ENCODE measurements at regions not wholly inside any gene's neighbourhood (a gene's known extent, or its start where the extent isn't known, plus 50 kb on each side); places are given as distances from the start of the nearest gene placed in this dataset.
A peak's percentile ranks its signal among the peaks of the same experiment; 100 is the strongest.

- DNase-seq = no peak
- H3K27me3 Mint-ChIP-seq = no peaks in the 10 kb centered on the region
- no peak overlapping the region for H3K4me3 Mint-ChIP-seq
- ATAC-seq = no peak
- peaks cover 0 to 8% of the 10 kb centered on the region in 2 donors for H3K9me3 Mint-ChIP-seq
- no peak overlapping the region for H3K27ac Mint-ChIP-seq
- no peaks in the 10 kb centered on the region for H3K4me1 Mint-ChIP-seq
Measured at GRCh38 chr2:36068086-36068485, 287.5 kb upstream of the CRIM1 start.

GRCh38 chr2:36060133-36060532, 295.4 kb upstream of the CRIM1 start:
- no peak overlapping the region for H3K27ac Mint-ChIP-seq
- no peak for ATAC-seq
- peaks cover 9% of the 10 kb centered on the region for H3K27me3 Mint-ChIP-seq
- H3K4me1 Mint-ChIP-seq = peaks cover 6% of the 10 kb centered on the region
- H3K9me3 Mint-ChIP-seq = peaks cover 9 to 23% of the 10 kb centered on the region in 2 donors
- no peak for DNase-seq
- no peak overlapping the region for H3K4me3 Mint-ChIP-seq

GRCh38 chr2:36059691-36060090, 295.9 kb upstream of the CRIM1 start:
- ATAC-seq (no peak), DNase-seq (no peak)
- Mint-ChIP-seq H3K4me3 (no peak overlapping the region), H3K4me1 (peaks cover 6% of the 10 kb centered on the region), H3K9me3 (peaks cover 9 to 23% of the 10 kb centered on the region in 2 donors), H3K27ac (no peak overlapping the region), H3K27me3 (peaks cover 9% of the 10 kb centered on the region)

GRCh38 chr2:36058953-36059352, 296.6 kb upstream of the CRIM1 start:
- ATAC-seq = peak; percentile 50
- Mint-ChIP-seq H3K4me1 (peaks cover 6% of the 10 kb centered on the region), H3K27ac (no peak overlapping the region), H3K4me3 (no peak overlapping the region), H3K27me3 (peaks cover 9% of the 10 kb centered on the region), H3K9me3 (peaks cover 9 to 23% of the 10 kb centered on the region in 2 donors)
- no peak for DNase-seq

- no peak overlapping the region for H3K27ac Mint-ChIP-seq
- no peak overlapping the region for H3K4me3 Mint-ChIP-seq
- peaks cover 9% of the 10 kb centered on the region for H3K27me3 Mint-ChIP-seq
- no peak for ATAC-seq
- peaks cover 9 to 15% of the 10 kb centered on the region in 2 donors for H3K9me3 Mint-ChIP-seq
- DNase-seq = no peak
- peaks cover 6% of the 10 kb centered on the region for H3K4me1 Mint-ChIP-seq
Measured at GRCh38 chr2:36058076-36058475, 297.5 kb upstream of the CRIM1 start.

- H3K27ac Mint-ChIP-seq = no peak overlapping the region
Measured at GRCh38 chr2:36052819-36053218, 302.8 kb upstream of the CRIM1 start.

GRCh38 chr2:36044411-36044810, 311.2 kb upstream of the CRIM1 start:
- DNase-seq (no peak), ATAC-seq (no peak)
- Mint-ChIP-seq H3K9me3 (peaks cover 5 to 10% of the 10 kb centered on the region in 2 donors), H3K27me3 (peaks cover 15% of the 10 kb centered on the region), H3K27ac (no peak overlapping the region), H3K4me3 (no peak overlapping the region), H3K4me1 (no peaks in the 10 kb centered on the region)

More at GRCh38 chr2:36052819-36053218, 302.8 kb upstream of the CRIM1 start:
- H3K4me1 Mint-ChIP-seq = peaks cover under 1% of the 10 kb centered on the region
- H3K27me3 Mint-ChIP-seq = no peaks in the 10 kb centered on the region
- H3K9me3 Mint-ChIP-seq = peaks cover 25 to 29% of the 10 kb centered on the region in 2 donors
- ATAC-seq = no peak
- DNase-seq = no peak
- no peak overlapping the region for H3K4me3 Mint-ChIP-seq

- Mint-ChIP-seq H3K4me1 (no peaks in the 10 kb centered on the region), H3K27me3 (no peaks in the 10 kb centered on the region), H3K4me3 (no peak overlapping the region), H3K9me3 (peaks cover 9 to 12% of the 10 kb centered on the region in 2 donors), H3K27ac (no peak overlapping the region)
- DNase-seq = no peak
- no peak for ATAC-seq
Measured at GRCh38 chr2:36035137-36035536, 320.4 kb upstream of the CRIM1 start.

GRCh38 chr2:36032046-36032445, 323.5 kb upstream of the CRIM1 start:
- no peak for ATAC-seq
- peaks cover 5% of the 10 kb centered on the region for H3K4me1 Mint-ChIP-seq
- H3K4me3 Mint-ChIP-seq = no peak overlapping the region
- H3K27ac Mint-ChIP-seq = no peak overlapping the region
- no peak for DNase-seq
- H3K27me3 Mint-ChIP-seq = no peaks in the 10 kb centered on the region
- H3K9me3 Mint-ChIP-seq = peaks cover 8 to 9% of the 10 kb centered on the region in 2 donors

GRCh38 chr2:36031471-36031870, 324.1 kb upstream of the CRIM1 start:
- DNase-seq (no peak), ATAC-seq (no peak)
- H3K4me3 Mint-ChIP-seq = no peak overlapping the region
- H3K9me3 Mint-ChIP-seq = peaks cover 3 to 4% of the 10 kb centered on the region in 2 donors
- no peak overlapping the region for H3K27ac Mint-ChIP-seq
- peaks cover 5% of the 10 kb centered on the region for H3K4me1 Mint-ChIP-seq
- H3K27me3 Mint-ChIP-seq = no peaks in the 10 kb centered on the region

- Mint-ChIP-seq H3K4me3 (no peak overlapping the region), H3K27me3 (no peaks in the 10 kb centered on the region), H3K9me3 (no peaks in the 10 kb centered on the region), H3K4me1 (peaks cover 5% of the 10 kb centered on the region), H3K27ac (no peak overlapping the region)
- ATAC-seq = no peak
- DNase-seq = no peak
Measured at GRCh38 chr2:36027616-36028015, 328.0 kb upstream of the CRIM1 start.

- no peaks in the 10 kb centered on the region for H3K27me3 Mint-ChIP-seq
- ATAC-seq = no peak
- no peak for DNase-seq
- no peaks in the 10 kb centered on the region for H3K4me1 Mint-ChIP-seq
- no peak overlapping the region for H3K4me3 Mint-ChIP-seq
- no peaks in the 10 kb centered on the region for H3K9me3 Mint-ChIP-seq
- H3K27ac Mint-ChIP-seq = no peak overlapping the region
Measured at GRCh38 chr2:36013064-36013463, 342.5 kb upstream of the CRIM1 start.

- no peaks in the 10 kb centered on the region for H3K4me1 Mint-ChIP-seq
- no peak for ATAC-seq
- DNase-seq = no peak
- H3K27me3 Mint-ChIP-seq = no peaks in the 10 kb centered on the region
- H3K4me3 Mint-ChIP-seq = no peak overlapping the region
- H3K9me3 Mint-ChIP-seq = no peaks in the 10 kb centered on the region
- H3K27ac Mint-ChIP-seq = no peak overlapping the region
Measured at GRCh38 chr2:36006444-36006843, 349.1 kb upstream of the CRIM1 start.

- no peak overlapping the region for H3K27ac Mint-ChIP-seq
- H3K4me3 Mint-ChIP-seq = no peak overlapping the region
- H3K9me3 Mint-ChIP-seq = no peaks in the 10 kb centered on the region
- no peaks in the 10 kb centered on the region for H3K4me1 Mint-ChIP-seq
- no peak for DNase-seq
- ATAC-seq = no peak
- H3K27me3 Mint-ChIP-seq = no peaks in the 10 kb centered on the region
Measured at GRCh38 chr2:36002941-36003340, 352.6 kb upstream of the CRIM1 start.

- Mint-ChIP-seq H3K4me3 (no peak overlapping the region), H3K4me1 (no peaks in the 10 kb centered on the region), H3K9me3 (peaks cover 5 to 7% of the 10 kb centered on the region in 2 donors), H3K27ac (no peak overlapping the region), H3K27me3 (no peaks in the 10 kb centered on the region)
- ATAC-seq (no peak), DNase-seq (no peak)
Measured at GRCh38 chr2:35997488-35997887, 358.1 kb upstream of the CRIM1 start.

- DNase-seq (no peak), ATAC-seq (no peak)
- Mint-ChIP-seq H3K27me3 (no peaks in the 10 kb centered on the region), H3K4me3 (no peak overlapping the region), H3K27ac (no peak overlapping the region), H3K4me1 (no peaks in the 10 kb centered on the region), H3K9me3 (peaks cover 3 to 8% of the 10 kb centered on the region in 2 donors)
Measured at GRCh38 chr2:35989503-35989902, 366.1 kb upstream of the CRIM1 start.

- Mint-ChIP-seq H3K4me1 (no peaks in the 10 kb centered on the region), H3K4me3 (no peak overlapping the region), H3K9me3 (peaks cover 0 to 8% of the 10 kb centered on the region in 2 donors), H3K27me3 (no peaks in the 10 kb centered on the region), H3K27ac (no peak overlapping the region)
- ATAC-seq (no peak), DNase-seq (no peak)
Measured at GRCh38 chr2:35989040-35989439, 366.5 kb upstream of the CRIM1 start.

Measured in stimulated activated naive CD8-positive, alpha-beta T cell treated with anti-CD3 and anti-CD28 coated beads, Interleukin-15, amount 100 ng/mL, for 72 hours (primary cell).